ENCODE measurements at regions not wholly inside any gene's neighbourhood (a gene's known extent, or its start where the extent isn't known, plus 50 kb on each side); places are given as distances from the start of the nearest gene placed in this dataset.
A peak's percentile ranks its signal among the peaks of the same experiment; 100 is the strongest.

GRCh38 chr7:131947661-131948060 is 391.2 kb upstream of the PODXL start:
- Histone ChIP-seq H3K79me2 (ENCODE audit: insufficient read depth, low read length) (no peaks in the 10 kb centered on the region), H4K20me1 (ENCODE audit: insufficient read depth, low read length) (no peaks in the 10 kb centered on the region), H3K36me3 (ENCODE audit: insufficient read depth, low read length) (no peaks in the 10 kb centered on the region), H3K9ac (ENCODE audit: low read depth, low read length) (no peak overlapping the region), H3K27ac (ENCODE audit: low read length) (no peak overlapping the region), H3K27me3 (ENCODE audit: insufficient read depth, low read length, poor library complexity) (peaks cover 5% of the 10 kb centered on the region), H3K4me1 (ENCODE audit: insufficient read depth, low read length) (no peaks in the 10 kb centered on the region), H3K4me2 (ENCODE audit: insufficient read depth, low read length) (no peak overlapping the region), H3K4me3 (ENCODE audit: low read depth in 1 of 2, low read length in 2 of 2) (no peak overlapping the region), H3K9me3 (ENCODE audit: insufficient read depth, low read length, severe bottlenecking) (no peaks in the 10 kb centered on the region), H2AFZ (ENCODE audit: low read depth, low read length) (no peak overlapping the region)
- TF ChIP-seq CTCF (IDR thresholded peaks at IDR 0.05; ENCODE audit: borderline replicate concordance, extremely low read depth, low read length, poor library complexity, severe bottlenecking), result no peak
- no peak for TF ChIP-seq EZH2 (IDR thresholded peaks at IDR 0.05; ENCODE audit: borderline replicate concordance, low read depth, low read length, severe bottlenecking)
- no peak for DNase-seq
- ATAC-seq (ENCODE audit: insufficient read depth, low read depth), result no peak

- TF ChIP-seq CTCF (IDR thresholded peaks at IDR 0.05; ENCODE audit: borderline replicate concordance, extremely low read depth, low read length, poor library complexity, severe bottlenecking) (no peak), EZH2 (IDR thresholded peaks at IDR 0.05; ENCODE audit: borderline replicate concordance, low read depth, low read length, severe bottlenecking) (no peak)
- no peak for DNase-seq
- Histone ChIP-seq H3K4me2 (ENCODE audit: insufficient read depth, low read length) (no peak overlapping the region), H3K9ac (ENCODE audit: low read depth, low read length) (no peak overlapping the region), H3K4me1 (ENCODE audit: insufficient read depth, low read length) (no peaks in the 10 kb centered on the region), H3K9me3 (ENCODE audit: insufficient read depth, low read length, severe bottlenecking) (no peaks in the 10 kb centered on the region), H3K36me3 (ENCODE audit: insufficient read depth, low read length) (no peaks in the 10 kb centered on the region), H3K27me3 (ENCODE audit: insufficient read depth, low read length, poor library complexity) (peaks cover 5% of the 10 kb centered on the region), H3K79me2 (ENCODE audit: insufficient read depth, low read length) (no peaks in the 10 kb centered on the region), H3K4me3 (ENCODE audit: low read depth in 1 of 2, low read length in 2 of 2) (no peak overlapping the region), H2AFZ (ENCODE audit: low read depth, low read length) (no peak overlapping the region), H3K27ac (ENCODE audit: low read length) (no peak overlapping the region), H4K20me1 (ENCODE audit: insufficient read depth, low read length) (no peaks in the 10 kb centered on the region)
- no peak for ATAC-seq (ENCODE audit: insufficient read depth, low read depth)
Measured at GRCh38 chr7:131945957-131946544, 389.6 kb upstream of the PODXL start.

GRCh38 chr7:131945313-131945911 is 389.0 kb upstream of the PODXL start:
- Histone ChIP-seq H3K9ac (ENCODE audit: low read depth, low read length) (no peak overlapping the region), H3K4me3 (ENCODE audit: low read depth in 1 of 2, low read length in 2 of 2) (no peak overlapping the region), H3K27ac (ENCODE audit: low read length) (no peak overlapping the region), H3K4me1 (ENCODE audit: insufficient read depth, low read length) (no peaks in the 10 kb centered on the region), H3K36me3 (ENCODE audit: insufficient read depth, low read length) (no peaks in the 10 kb centered on the region), H3K27me3 (ENCODE audit: insufficient read depth, low read length, poor library complexity) (peaks cover 5% of the 10 kb centered on the region), H3K4me2 (ENCODE audit: insufficient read depth, low read length) (no peak overlapping the region), H2AFZ (ENCODE audit: low read depth, low read length) (no peak overlapping the region), H3K9me3 (ENCODE audit: insufficient read depth, low read length, severe bottlenecking) (no peaks in the 10 kb centered on the region), H4K20me1 (ENCODE audit: insufficient read depth, low read length) (no peaks in the 10 kb centered on the region), H3K79me2 (ENCODE audit: insufficient read depth, low read length) (no peaks in the 10 kb centered on the region)
- TF ChIP-seq CTCF (IDR thresholded peaks at IDR 0.05; ENCODE audit: borderline replicate concordance, extremely low read depth, low read length, poor library complexity, severe bottlenecking) (peak; percentile 66), EZH2 (IDR thresholded peaks at IDR 0.05; ENCODE audit: borderline replicate concordance, low read depth, low read length, severe bottlenecking) (no peak)
- ATAC-seq (ENCODE audit: insufficient read depth, low read depth) (peak; percentile 85), DNase-seq (peak; percentile 46)
